ENCODE measurements at regions not wholly inside any gene's neighbourhood (a gene's known extent, or its start where the extent isn't known, plus 50 kb on each side); places are given as distances from the start of the nearest gene placed in this dataset.

DNA sequence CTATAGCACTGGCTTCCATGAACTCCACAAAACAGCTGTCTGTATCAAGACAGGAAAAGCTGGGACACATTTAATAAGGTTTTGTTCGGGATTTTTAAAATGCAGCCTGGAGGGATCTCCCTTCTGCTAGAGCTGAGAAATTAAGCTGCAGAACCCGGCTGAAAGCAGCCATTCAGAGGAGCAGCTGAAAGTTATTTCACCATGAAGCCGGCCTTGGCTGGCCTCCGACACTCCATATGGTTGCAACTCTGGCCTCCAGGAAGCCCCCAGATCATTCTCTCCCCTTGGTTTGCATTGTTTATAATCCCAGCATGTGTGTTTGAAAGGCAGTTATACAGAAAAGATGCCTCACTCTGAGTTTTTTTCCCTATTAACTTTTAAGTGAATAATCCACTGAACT is 239.4 kb downstream of the SPATA18 start:
- DNase-seq = no peak

DNA sequence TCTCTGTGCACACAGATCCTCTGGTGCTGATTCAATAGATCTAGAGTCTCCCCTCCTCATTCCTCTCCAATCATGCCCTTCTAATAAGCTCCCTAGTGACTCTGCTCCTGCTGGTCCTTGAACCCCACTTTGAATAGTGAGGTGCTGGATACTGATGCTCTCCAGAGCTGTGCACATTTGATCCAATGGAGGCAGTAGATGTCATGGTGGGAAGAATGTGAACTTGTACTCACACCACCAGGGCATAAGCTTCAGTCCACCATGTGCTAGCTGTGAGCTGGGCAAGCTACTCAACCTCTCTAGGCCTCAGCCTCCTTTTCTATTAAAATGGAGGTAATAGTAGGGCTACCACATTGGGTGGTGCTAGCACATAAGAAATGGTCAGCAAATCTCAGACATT is 241.1 kb downstream of the SPATA18 start:
- DNase-seq = no peak

DNA sequence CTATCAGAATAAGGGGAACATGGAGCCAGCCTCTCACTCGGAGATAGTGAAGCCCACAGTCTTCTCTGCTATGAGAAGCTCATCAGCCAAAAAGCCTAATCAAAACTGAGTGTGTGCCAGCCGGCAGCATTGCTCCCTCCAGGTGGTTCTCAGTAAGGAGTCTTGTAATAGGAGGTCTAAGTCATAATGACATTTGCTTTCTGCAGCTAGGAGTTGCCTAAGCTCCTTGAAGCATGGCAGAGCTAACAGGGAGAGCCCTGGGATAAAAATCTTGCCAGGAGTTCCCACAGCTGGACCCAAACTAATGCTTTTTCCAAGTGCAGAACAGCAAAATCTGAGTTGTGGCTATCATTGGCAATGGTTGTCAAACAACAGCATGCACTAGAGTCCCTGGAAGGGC is 245.2 kb downstream of the SPATA18 start:
- no peak for DNase-seq

DNA sequence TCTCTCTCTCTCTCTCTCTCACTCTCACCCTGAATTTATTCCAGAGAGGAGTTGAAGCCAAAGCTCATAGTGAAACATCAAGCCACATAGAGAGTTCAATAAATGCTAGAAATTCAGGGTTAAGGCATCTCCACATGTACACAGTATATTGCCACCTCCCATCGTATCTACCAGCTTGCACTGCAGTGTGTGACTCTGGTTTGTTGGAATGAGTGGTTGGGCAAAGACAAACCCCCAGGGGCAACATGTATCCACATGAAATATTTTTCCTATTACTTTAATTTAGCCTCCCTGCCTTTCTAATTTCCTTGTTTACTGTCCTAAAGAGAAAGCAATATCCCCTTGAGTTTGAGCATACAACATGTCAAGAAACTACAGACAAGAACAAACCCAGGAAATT is 247.3 kb downstream of the SPATA18 start:
- DNase-seq = no peak

DNA sequence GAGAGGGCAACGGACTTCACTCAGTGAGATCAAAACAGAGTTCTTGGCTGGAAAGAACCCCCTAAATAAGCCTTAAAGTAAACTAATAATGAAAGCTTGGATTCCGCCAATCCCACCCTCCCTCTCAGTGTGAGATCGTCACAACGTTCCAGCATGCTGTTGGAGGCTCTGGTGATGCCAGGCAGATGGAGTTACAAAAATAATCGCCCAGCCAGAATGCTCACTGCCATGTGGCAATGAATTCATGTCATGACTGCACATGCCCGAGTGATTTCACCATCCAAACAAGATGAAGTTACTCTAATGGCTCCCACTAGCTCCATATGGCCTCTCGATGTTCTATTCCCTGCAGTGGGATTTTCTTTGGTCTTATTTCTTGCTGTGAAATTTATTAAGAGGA is 248.0 kb downstream of the SPATA18 start:
- DNase-seq = no peak

DNA sequence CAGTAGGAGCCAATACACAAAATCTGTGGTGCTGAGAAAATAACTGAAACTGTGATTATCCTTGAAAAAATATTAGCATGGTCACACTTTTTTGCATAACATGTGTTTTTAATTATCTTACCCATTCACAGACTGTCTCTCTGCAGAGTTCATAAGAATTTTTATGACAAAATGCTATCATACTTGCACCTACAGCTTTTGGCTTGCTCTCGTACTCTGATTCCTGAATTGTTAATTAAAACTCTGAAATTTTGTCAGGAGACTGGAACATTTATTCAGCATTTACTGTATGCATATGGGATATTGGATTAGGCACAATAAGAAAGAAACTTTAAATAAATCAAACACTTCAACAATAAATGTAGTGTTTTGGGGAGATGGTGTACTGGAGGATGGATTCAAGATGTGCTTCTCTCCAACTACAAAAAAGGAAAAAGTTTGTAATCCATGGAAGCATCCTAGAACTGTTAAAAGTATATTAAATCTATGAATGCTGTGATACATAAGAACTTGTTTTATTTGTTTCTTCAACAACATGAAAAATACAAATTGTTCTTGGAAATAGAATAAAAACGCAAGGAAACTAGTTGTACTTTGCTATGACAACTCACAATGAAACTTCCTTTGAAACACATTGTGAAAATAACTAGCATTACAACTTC is 260.5 kb downstream of the SPATA18 start:
- DNase-seq = no peak

DNA sequence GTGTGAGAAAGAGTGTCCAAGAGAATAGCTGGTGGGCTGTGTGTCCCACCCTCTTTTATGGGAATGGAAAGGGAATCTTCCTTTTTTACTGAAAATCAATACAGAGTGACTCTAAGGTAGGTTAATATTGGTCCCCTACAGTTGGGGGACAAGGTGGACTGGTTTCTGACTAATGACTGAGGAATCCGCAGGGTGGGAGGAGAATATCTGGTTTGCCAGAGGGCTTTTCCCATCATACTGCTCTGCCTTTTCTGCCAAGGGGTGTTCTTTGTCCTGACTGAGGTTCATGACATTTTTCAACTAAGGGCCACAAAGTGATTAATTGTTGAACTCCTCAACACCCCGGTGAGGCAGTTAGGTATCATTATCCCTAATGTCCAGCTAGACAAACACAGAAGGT is 261.6 kb downstream of the SPATA18 start:
- no peak for DNase-seq

DNA sequence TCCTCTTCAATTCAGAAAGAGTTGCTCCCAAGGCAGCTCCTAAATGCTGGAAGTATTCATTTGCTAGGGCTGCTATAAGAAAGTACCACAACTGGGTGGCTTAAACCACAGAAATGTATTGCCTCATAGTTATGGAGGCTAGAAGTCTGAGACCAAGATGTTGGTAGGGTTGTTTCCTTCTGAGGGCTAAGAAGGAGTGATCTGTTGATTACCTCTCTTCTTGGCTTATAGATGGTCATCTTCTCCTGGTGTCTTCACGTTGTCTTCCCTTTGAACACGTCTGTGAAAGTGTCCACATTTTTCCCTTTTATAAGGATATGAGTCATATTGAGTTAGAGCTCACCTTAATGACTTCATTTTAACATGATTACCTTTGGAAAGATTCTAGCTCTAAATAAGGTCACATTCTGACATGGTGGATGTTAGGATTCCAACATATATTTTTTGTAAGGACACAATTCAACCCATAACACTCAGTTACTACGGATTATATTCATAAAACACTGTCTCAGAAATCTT is 266.3 kb downstream of the SPATA18 start:
- DNase-seq = no peak

DNA sequence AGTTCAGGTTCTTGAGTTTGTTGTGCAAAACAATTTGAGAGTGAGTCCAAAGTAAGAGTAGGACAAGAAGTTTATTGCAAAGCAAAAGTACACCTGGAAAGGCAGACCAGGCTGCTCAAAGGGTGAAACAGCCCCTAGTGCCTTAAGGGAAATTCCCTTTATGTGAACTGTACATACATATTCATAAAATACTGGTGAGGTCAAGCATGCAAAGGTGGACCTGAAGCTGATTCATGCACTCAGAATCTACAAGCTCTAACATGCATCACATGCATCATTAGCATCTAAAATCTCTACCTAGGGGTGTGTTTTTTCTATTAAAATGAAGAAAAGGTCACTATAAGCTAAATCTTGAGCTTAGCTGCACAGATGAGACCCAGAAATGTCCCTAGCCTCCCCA is 266.9 kb downstream of the SPATA18 start:
- DNase-seq = no peak

DNA sequence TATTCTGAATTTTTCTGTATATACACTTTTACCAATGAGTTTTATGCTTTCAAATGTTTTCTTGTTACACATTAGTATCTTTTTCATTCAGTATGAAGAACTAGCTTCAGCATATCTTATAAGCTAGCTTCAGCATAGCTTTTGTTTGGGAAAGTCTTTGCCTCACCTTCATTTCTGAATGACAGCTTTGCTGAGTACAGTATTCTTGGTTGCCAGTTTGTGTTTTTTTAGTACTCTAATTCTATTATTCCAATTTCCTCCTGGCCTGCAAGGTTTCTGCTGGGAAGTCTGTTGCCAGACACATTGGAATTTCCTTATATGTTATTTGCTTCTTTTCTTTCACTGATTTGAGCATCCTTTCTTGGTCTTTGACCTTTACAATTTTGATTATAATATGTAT is 278.8 kb downstream of the SPATA18 start:
- no peak for DNase-seq

DNA sequence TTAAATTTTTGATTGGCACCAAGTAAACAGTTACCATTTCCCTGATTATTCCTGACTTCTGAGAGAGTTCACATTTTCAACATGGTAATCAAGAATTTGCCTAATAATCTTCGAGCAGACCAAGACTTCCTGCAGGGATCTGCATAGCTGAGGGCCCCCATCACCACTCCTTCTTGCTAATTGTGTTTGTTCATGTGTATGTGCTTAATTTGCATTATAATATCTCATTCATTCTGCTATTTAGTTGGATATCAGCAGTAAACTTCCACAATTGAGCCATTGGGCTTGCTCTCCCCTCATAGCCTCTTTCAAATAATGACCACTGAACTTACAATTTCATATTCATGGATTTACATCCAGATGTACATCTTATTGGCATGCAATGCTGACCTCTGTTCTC is 292.5 kb downstream of the SPATA18 start:
- no peak for DNase-seq

DNA sequence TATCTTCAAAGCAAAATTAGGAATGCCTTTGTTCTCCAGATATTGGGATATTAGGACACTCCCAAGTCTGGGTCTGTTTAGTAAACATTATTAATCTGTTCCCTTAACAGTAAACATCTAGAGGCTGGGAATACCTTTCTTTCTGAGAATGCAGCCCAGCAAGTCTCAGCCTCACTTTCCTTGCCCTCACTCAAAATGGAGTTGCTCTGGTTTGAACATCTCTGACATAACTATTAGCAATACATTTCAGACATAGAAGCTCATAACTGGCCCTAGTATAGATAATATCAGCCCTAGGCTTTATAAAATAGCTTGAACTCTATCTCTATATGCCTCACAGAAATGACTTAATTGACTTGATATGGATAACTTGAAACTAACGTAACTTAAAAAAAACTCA is 299.8 kb downstream of the SPATA18 start:
- no peak for DNase-seq

DNA sequence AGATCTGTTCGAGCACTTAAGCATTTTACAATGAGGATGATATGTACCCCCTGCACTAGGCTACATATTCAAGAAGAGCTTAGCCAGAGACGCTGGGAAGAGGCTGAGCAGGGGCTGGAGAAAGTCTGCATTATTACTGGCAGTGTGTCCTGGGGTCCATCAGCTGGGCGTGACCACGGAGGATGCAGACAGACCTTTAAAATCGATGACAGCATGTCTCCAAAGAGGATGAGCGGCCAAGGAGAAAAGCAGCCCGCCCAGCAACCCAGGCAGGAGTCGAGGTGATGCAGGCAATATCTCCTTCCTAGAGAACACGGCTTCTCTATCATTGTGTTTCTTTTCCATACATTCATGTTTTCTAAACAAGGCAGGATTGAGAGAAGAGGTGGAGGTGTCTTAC is 300.7 kb downstream of the USP46 start:
- peak; percentile 3 for DNase-seq

DNA sequence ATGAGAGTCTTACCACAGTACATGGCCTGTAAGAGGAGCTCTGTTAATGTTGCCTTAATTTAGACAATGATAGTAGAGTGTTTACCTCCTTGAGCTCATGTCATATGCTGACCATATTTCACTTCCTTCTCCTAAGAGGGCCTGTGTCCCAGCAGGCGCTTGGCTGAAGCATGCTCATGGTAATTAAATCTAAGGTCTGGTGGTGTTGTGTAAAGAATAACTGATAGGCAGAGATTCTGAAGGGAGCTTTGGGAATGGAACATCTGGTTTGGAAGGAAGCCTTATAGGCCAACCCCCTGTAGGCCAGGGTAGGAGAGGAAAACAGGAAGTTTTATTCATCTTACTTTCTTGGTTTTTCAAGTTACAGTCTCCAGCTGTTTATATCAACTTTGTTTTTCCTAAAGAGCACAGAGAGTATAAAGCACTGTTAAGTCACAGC is 300.2 kb downstream of the USP46 start:
- no peak for DNase-seq

DNA sequence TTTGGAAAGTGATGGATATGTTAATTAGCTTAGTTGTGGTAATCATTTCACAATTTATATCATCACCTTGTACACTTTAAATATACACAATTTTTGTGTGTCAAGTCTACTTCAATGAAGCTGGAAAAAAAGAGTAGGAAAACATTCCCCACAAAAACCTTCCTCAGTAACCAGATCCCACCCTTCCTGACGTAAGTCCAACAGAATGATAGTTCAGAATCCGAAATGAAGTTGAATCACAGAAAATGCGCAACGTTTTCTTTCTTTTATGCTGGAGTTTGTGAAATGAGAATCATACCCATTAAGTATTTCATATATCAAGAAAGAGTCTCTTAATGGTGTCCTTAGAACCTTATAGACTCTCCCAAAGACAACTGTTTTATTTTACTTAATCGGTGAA is 292.9 kb downstream of the USP46 start:
- DNase-seq = no peak

DNA sequence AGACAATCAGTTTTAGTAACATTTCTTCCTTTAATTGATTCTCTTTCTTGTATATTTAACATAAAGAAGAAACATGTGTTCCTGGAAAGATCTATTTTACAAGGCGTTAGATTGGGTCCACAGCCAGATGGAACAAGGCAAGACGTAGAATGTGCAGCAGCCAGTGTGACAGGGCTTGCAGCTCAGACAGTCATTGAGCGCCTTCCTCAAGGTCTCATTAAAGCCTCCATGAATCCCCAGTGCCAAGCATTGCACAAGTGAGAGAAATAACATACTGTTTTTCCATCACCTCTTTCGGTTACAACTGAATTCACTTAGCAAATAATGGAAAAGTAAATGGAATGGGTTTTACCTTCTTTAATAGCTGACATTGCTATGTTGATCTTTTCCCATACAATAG is 292.5 kb downstream of the USP46 start:
- DNase-seq = no peak

DNA sequence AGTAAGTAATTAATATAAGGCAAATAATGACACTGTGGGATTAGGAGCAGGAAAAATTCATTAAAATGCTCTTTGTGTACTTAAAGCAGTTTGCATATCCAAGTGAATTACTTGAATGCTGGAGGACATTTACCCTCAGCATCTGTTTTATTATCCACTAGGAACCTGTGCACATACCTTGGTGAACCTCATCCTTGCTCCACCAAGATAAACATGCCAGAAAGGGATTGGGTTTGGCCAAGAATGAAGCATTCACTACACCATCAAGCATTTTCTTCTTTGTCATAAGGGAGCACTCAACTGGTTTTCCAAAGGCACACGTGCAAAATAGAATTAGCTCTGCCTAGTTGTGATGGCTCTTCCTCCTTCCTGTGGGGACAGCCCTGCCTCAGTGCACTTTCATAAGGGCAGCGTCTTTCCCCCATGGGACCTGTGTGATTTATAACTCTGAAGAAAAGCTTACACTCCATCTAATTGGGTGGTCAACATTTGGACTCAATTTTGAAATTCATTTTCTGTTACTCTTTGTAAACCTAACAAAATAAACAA is 291.7 kb downstream of the USP46 start:
- no peak for DNase-seq

DNA sequence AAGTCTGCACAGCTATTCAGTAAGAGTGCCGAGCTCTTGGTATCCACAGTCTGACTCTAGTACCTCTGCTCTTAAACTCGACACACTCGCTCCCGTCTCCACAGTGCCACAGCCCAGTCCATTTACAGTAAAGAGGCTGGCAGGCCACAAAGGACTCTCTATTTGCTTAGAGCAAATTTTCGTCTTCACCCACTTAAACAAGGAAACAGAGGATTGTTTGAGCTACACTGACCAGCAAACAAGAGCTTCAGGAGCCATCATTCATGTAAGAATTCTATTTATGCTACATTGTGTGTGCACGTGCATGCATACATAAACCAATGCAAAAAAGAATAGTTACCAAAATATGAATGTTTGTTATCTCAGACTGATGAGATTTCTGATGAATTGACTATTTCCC is 290.2 kb downstream of the USP46 start:
- DNase-seq = no peak

DNA sequence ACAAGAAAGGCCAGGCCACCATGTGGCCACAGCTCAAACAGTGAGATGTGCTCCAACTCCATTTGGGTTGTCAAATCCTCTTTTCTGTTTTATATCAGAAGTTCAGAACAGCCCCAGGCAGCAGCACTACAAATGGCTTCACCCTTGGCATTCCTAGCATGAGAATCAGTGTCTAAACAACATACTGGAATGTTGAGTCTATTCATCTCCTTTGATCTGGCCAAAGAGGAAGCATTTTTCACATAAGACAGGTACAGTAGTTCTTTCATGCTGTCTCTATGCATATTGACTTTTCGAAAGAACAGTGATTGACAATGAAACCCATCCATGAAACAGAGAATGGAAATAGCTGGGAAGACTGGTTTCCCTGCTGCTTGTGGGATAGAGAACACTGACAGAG is 289.5 kb downstream of the USP46 start:
- DNase-seq = no peak

DNA sequence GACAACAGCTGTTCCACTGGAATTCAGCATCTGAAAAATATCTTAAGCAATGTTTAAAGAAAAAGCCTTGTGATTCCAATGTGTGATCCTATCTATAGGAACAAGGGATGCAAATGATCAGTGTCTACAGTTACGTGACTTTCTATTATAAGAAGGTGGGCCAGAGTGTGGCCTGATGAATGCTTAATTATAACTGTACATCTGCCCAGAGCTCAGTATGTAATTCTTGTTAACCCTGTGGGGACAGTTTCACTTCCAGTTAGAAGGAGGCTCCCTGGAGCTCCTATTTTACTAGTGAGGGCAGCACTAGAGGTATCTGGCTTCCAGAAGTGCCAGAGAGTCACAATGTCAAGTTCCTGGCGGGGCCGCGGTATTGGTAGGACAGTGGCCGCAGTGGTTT is 288.5 kb downstream of the USP46 start:
- no peak for DNase-seq

DNA sequence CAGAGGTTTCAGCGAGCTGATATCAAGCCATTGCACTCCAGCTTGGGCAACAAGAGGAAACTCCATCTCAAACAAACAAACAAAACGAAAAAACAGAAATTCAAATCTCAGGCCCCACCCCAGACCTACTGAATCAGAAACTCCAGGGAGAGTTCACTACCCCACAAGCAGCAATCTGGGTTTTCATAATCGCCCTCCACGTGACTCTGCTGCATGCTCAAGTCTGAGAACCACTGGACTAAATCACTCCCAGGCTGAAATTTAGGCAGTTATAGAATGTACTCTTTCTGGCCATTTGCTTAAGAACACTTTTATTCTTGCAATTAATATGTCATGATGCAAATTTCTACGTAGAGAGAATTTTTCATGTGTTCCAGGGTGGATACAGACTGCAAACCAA is 287.3 kb downstream of the USP46 start:
- DNase-seq = no peak

DNA sequence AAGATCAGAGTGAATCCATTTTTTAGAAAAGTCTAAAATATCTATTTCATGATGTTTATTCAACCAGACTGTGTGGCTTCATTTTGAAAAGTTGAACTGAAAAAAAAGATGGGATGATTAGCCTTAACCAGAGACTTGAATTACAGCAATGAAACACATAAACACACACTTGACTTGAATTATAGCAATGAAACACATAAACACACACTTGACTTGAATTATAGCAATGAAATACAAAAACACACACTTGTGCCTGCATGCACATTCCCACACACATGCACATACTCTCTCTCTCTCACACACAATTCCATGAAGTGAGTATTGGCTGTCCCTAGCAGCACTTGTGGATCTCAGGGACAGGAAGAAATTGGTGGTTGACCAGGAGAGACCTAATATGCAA is 286.8 kb downstream of the USP46 start:
- DNase-seq = no peak

DNA sequence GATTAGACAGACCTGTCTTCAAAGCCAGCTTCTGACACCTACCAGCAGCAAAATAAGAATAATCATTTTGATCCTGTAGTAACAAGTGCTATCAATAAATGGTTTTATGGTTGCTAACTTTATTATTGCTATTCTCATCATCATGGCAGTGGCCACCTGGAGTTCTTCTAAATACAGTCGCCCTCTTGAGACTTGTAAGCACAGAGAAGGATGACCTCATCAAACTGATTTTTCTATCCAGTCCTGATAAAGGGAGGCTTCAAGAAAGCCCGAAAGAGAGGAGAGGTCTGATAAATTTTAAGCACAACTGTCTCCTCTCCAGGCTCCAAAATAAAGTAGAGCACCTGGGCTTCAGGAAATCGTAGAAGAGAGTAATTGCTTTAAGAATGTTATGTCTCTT is 286.4 kb downstream of the USP46 start:
- DNase-seq = no peak

DNA sequence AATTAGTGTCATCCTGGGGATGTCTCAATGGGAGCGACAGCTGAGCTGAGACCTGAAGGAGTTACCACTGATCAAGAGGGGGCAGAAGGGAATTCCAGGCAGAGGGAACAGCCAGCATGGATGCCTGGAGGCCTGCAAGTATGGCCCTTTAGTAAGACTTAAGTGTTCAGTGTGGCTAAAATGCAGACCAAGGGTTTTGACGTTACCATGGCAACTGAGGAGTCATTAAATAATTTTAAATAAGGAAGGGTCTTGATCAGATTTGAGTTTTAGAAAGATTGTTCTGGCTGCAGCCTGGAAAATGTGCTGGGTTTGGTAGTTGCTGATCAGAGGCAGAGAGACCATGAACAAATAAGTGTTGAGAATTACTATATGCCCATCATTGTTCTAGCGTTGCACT is 285.5 kb downstream of the USP46 start:
- DNase-seq = no peak

DNA sequence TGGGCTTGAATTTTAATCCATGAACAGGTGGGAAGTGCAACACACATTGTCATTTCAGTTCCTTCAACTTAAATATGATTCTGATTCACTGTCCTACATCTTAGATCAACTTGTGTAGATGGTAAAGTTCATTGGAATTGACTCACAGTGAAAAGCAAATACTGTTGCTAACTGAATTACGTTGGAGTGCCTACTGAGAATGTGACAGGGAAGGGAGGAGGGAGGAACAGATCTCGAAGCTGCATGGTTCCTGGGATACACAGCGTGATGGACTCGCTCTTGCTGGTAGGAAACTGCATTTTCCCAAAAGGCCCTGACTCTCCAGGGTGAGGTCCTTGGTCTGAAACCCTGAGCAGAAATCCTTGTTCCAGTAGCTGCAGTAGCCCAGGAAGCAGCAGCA is 284.2 kb downstream of the USP46 start:
- no peak for DNase-seq
